MM.1S (cell line): ENCODE measurements at regions not wholly inside any gene's neighbourhood (a gene's known extent, or its start where the extent isn't known, plus 50 kb on each side); places are given as distances from the start of the nearest gene placed in this dataset.

ENCODE experiments used
- DNase-seq: peaks from one replicate; pipeline ENCODE4 v3.0.0-alpha.2; 2015
- H2AFZ ChIP-seq: fragments of 300-600 bp; sonication (generic); 2 replicates; pipeline ENCODE4 v1.6.0; 2016; ENCODE audit warnings: antibody characterized with exemption, low read length
- H3F3A ChIP-seq: fragments of 300-600 bp; sonication (generic); 2 replicates; pipeline ENCODE4 v1.6.1; 2016; ENCODE audit warnings: mild to moderate bottlenecking, antibody characterized with exemption, low read length, moderate library complexity, mixed read lengths; ENCODE audit not compliant: insufficient read depth
- H3K27ac ChIP-seq: fragments of 300-600 bp; sonication (generic); 2 replicates; pipeline ENCODE4 v1.5.1; 2016; ENCODE audit warnings: mild to moderate bottlenecking, low read length
- H3K27me3 ChIP-seq: fragments of 300-600 bp; sonication (generic); replicated peaks from 2 replicates; pipeline ENCODE4 v1.6.0; 2016; ENCODE audit warnings: low read length; ENCODE audit not compliant: insufficient read depth
- H3K36me3 ChIP-seq: fragments of 300-600 bp; sonication (generic); replicated peaks from 2 replicates; pipeline ENCODE4 v1.6.1; 2016; ENCODE audit warnings: mild to moderate bottlenecking, low read length, mixed read lengths; ENCODE audit not compliant: insufficient read depth
- H3K4me1 ChIP-seq: fragments of 300-600 bp; sonication (generic); 2 replicates; pipeline ENCODE4 v1.6.1; 2016; ENCODE audit warnings: low read length, mixed read lengths
- H3K4me2 ChIP-seq: fragments of 300-600 bp; sonication (generic); 2 replicates; pipeline ENCODE4 v1.6.0; 2016; ENCODE audit warnings: low read depth, low read length
- H3K4me3 ChIP-seq: fragments of 300-600 bp; sonication (generic); 2 replicates; pipeline ENCODE4 v1.5.1; 2016; ENCODE audit warnings: low read length, mixed read lengths
- H3K79me2 ChIP-seq: fragments of 300-600 bp; sonication (generic); 2 replicates; pipeline ENCODE4 v1.6.1; 2016; ENCODE audit warnings: mixed run types, low read length, mixed read lengths
- H3K9ac ChIP-seq: fragments of 300-600 bp; sonication (generic); 2 replicates; pipeline ENCODE4 v1.6.1; 2016; ENCODE audit warnings: low read length, mixed read lengths
- H3K9me2 ChIP-seq: fragments of 300-600 bp; sonication (generic); replicated peaks from 2 replicates; pipeline ENCODE4 v1.6.1; 2016; ENCODE audit warnings: mild to moderate bottlenecking, low read length, mixed read lengths; ENCODE audit not compliant: insufficient read depth
- H3K9me3 ChIP-seq: fragments of 300-600 bp; sonication (generic); replicated peaks from 2 replicates; pipeline ENCODE4 v1.6.1; 2016; ENCODE audit warnings: mild to moderate bottlenecking, low read length, mixed read lengths; ENCODE audit not compliant: insufficient read depth
- H4K20me1 ChIP-seq: fragments of 300-600 bp; sonication (generic); 2 replicates; pipeline ENCODE4 v1.6.1; 2016; ENCODE audit warnings: mild to moderate bottlenecking, low read length, moderate library complexity, mixed read lengths; ENCODE audit not compliant: insufficient read depth
- EZH2 ChIP-seq: fragments of 300-600 bp; sonication (generic); optimal IDR thresholded peaks from 2 replicates; pipeline ENCODE3; 2017; ENCODE audit warnings: low read depth, mild to moderate bottlenecking, antibody characterized with exemption, low read length, mixed read lengths
- EZH2phosphoT487 ChIP-seq: fragments of 300-600 bp; sonication (generic); IDR thresholded peaks from 2 replicates; pipeline ENCODE4 v1.6.1; 2018; ENCODE audit warnings: antibody characterized with exemption, low read length
- TF ChIP-seq, protein P1 (sequence below): fragments of 300-600 bp; sonication (generic); IDR thresholded peaks from 2 replicates; pipeline ENCODE4 v1.5.1; 2016; ENCODE audit warnings: antibody characterized with exemption, low read length, mixed read lengths

DNA sequence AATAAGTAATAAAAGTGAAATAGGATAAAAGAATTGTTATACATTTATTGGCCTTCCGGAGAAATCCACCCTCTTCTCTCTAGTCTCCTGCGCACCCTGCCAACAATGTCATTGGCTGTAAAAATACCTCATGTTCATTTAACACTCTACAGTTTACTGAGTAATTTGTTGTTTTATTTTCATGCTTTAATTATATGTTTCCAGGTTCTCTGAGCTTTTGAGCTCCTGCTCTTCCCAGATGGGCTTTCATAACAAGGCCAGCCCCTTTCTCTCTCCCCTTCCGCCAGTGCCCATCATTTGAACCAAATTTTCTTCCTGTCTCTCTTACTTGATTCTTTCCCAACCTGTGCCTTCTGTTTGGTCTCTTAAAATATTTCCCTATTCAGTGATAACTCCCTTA lies 144.6 kb upstream of the PRSS1 start:
- DNase-seq: no peak
- Histone ChIP-seq H4K20me1 (no peaks in the 10 kb centered on the region), H3K79me2 (no peaks in the 10 kb centered on the region), H3K4me1 (peaks cover 9% of the 10 kb centered on the region; the same call in 1 of the 2 replicates), H3K4me2 (peak overlapping the region; percentile 52; the same call in 1 of the 2 replicates), H3K9me2 (no peaks in the 10 kb centered on the region), H3K9ac (no peak overlapping the region), H3K4me3 (no peak overlapping the region), H3K9me3 (no peaks in the 10 kb centered on the region), H3K27me3 (no peaks in the 10 kb centered on the region; the same call in 1 of the 2 replicates), H2AFZ (no peak overlapping the region), H3F3A (no peaks in the 10 kb centered on the region), H3K36me3 (no peaks in the 10 kb centered on the region), H3K27ac (no peak overlapping the region)
- TF ChIP-seq EZH2 (no peak), EZH2phosphoT487 (no peak)
- TF ChIP-seq, protein P1, sequence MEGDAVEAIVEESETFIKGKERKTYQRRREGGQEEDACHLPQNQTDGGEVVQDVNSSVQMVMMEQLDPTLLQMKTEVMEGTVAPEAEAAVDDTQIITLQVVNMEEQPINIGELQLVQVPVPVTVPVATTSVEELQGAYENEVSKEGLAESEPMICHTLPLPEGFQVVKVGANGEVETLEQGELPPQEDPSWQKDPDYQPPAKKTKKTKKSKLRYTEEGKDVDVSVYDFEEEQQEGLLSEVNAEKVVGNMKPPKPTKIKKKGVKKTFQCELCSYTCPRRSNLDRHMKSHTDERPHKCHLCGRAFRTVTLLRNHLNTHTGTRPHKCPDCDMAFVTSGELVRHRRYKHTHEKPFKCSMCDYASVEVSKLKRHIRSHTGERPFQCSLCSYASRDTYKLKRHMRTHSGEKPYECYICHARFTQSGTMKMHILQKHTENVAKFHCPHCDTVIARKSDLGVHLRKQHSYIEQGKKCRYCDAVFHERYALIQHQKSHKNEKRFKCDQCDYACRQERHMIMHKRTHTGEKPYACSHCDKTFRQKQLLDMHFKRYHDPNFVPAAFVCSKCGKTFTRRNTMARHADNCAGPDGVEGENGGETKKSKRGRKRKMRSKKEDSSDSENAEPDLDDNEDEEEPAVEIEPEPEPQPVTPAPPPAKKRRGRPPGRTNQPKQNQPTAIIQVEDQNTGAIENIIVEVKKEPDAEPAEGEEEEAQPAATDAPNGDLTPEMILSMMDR: no peak

DNA sequence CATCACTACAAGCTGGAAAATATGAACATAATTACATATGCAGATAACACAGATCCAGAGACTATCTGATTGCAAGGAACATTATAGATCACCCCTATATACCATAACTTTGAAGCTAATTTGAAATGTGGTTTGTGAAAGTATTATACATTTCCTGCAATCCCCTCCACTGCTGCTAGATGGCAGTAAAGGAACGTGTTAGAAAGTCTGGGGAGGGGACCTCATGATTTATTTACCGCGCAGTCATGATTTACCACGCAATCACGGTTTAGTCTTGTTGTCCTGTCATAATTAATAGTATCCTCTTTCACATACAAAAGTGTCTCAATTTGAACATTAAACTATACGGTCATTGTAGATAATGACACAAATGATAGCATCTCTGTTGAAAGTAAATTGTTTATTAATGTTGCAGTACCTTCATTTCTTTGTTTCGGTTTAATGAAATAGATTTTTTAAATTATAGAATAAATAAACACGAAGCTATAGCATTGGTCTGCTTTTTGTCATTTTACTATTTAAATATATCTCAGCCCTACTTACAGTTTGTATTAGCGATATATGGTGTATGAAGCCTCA lies 145.3 kb upstream of the PRSS1 start:
- no peak for TF ChIP-seq EZH2phosphoT487
- TF ChIP-seq, protein P1: peak; percentile 96
- no peaks in the 10 kb centered on the region for H3F3A ChIP-seq
- no peaks in the 10 kb centered on the region for H3K36me3 ChIP-seq
- no peak overlapping the region for H3K27ac ChIP-seq
- peak overlapping the region; percentile 11; the same call in 1 of the 2 replicates for H2AFZ ChIP-seq
- no peaks in the 10 kb centered on the region for H3K79me2 ChIP-seq
- H3K4me1 ChIP-seq: peaks cover 9% of the 10 kb centered on the region; the same call in 1 of the 2 replicates
- no peaks in the 10 kb centered on the region for H3K9me3 ChIP-seq
- no peaks in the 10 kb centered on the region for H4K20me1 ChIP-seq
- no peak overlapping the region for H3K9ac ChIP-seq
- no peaks in the 10 kb centered on the region; the same call in 1 of the 2 replicates for H3K27me3 ChIP-seq
- peak overlapping the region; percentile 39 for H3K4me3 ChIP-seq
- DNase-seq: peak; percentile 81
- H3K9me2 ChIP-seq: no peaks in the 10 kb centered on the region
- peak overlapping the region; percentile 52 for H3K4me2 ChIP-seq

DNA sequence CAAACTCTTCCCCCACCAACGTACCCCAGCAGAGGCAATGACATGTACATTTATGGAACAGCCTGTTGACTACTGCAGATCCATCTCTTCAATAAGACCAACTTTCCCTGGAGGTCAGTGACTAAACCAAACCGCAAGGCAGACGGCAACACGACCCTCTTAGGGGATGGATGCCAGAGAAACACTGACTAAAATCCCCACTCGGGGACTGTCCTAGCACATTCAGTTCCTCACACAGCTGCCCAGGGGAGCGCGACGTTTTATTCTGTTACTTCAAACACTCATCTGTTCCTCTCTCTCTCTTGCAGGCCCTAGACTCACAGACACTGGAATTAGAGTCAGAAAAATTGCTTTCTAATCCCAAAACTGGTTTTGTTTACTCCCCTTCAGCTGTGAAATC lies 146.5 kb upstream of the PRSS1 start:
- no peak for DNase-seq
- Histone ChIP-seq H3K9me3 (no peaks in the 10 kb centered on the region), H3K9ac (no peak overlapping the region), H3K79me2 (no peaks in the 10 kb centered on the region), H4K20me1 (no peaks in the 10 kb centered on the region), H3K36me3 (no peaks in the 10 kb centered on the region), H2AFZ (no peak overlapping the region), H3K27ac (no peak overlapping the region), H3K4me2 (no peak overlapping the region), H3K27me3 (no peaks in the 10 kb centered on the region; the same call in 1 of the 2 replicates), H3K4me1 (no peaks in the 10 kb centered on the region; the same call in 1 of the 2 replicates), H3K4me3 (no peak overlapping the region), H3K9me2 (no peaks in the 10 kb centered on the region), H3F3A (no peaks in the 10 kb centered on the region)
- no peak for TF ChIP-seq EZH2phosphoT487

DNA sequence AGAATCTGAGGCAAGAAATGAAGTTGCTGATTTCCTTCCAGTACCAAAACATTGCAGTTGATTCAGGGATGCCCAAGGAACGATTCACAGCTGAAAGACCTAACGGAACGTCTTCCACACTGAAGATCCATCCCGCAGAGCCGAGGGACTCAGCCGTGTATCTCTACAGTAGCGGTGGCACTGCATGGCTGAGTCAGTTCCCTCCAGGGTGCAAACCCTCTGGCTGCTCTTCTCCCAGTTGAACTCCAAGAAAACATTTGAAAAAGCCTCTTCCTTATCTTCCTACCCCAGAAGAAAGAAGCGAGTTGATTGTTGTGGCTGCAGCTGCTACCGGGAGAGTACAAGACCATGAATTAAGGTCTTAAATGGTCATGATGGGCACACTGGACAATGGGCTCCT lies 147.1 kb upstream of the PRSS1 start:
- TF ChIP-seq, protein P1: no peak

More for the DNA sequence above, 147.1 kb upstream of the PRSS1 start:
- no peaks in the 10 kb centered on the region for H3K79me2 ChIP-seq
- no peaks in the 10 kb centered on the region; the same call in 1 of the 2 replicates for H3K27me3 ChIP-seq
- H3K4me2 ChIP-seq: no peak overlapping the region
- no peaks in the 10 kb centered on the region for H3K9me2 ChIP-seq
- no peaks in the 10 kb centered on the region for H3F3A ChIP-seq
- H3K36me3 ChIP-seq: no peaks in the 10 kb centered on the region
- H3K4me3 ChIP-seq: no peak overlapping the region
- no peaks in the 10 kb centered on the region for H3K4me1 ChIP-seq
- no peak overlapping the region for H3K9ac ChIP-seq
- no peak overlapping the region for H3K27ac ChIP-seq
- H3K9me3 ChIP-seq: no peaks in the 10 kb centered on the region
- H2AFZ ChIP-seq: no peak overlapping the region
- H4K20me1 ChIP-seq: no peaks in the 10 kb centered on the region
- no peak for DNase-seq
